RWPE1 (cell line): ENCODE measurements at regions not wholly inside any gene's neighbourhood (a gene's known extent, or its start where the extent isn't known, plus 50 kb on each side); places are given as distances from the start of the nearest gene placed in this dataset.
A peak's percentile ranks its signal among the peaks of the same experiment; 100 is the strongest.

ENCODE experiments used
- CTCF ChIA-PET: fragments of 350-600 bp; sonication (Branson Sonifier 250); formaldehyde crosslinking; extraction: SDS; loops from one replicate; lab custom pipeline; 2021; lab: Yijun Ruan, JAX
- POLR2A ChIA-PET: fragments of 400-600 bp; formaldehyde crosslinking; extraction: SDS; loops from one replicate; lab custom pipeline; 2020; ENCODE audit warnings: antibody characterized with exemption; ENCODE audit not compliant: low non-redundant PET; lab: Yijun Ruan, JAX
- DNase-seq: peaks from one replicate; pipeline ENCODE4 v3.0.0; 2012; ENCODE audit warnings: low spot score
- H3K27ac ChIP-seq: fragments of 450-650 bp; 2 replicates; pipeline ENCODE4 v1.5.1; 2017
- TF ChIP-seq, protein P1 (sequence below): fragments of 450-650 bp; conservative IDR thresholded peaks from 2 replicates; pipeline ENCODE4 v1.5.1; 2017; ENCODE audit warnings: low read depth, mild to moderate bottlenecking

DNA sequence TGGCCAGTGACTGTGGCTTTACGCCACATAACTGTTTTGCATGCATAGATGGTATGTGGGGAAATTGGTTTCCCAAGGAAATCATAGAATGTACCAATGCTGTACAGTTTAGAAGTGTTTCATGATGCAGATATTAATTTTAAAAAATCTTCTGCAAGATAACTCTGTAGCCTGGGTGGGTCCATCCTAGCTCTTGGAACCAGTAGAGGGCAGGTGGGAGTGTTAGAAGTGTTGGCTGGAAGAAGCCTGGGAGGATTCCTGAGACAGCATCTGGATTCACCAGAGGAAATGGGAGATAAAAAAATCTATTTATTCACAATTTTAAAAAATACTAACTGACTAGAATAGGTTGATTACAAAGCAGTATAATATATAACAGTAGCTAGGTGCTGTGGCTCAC, 139.9 kb upstream of the GRIA4 start:
- DNase-seq, result no peak
- ChIA-PET CTCF (no interaction called here), POLR2A (no interaction called here)
- TF ChIP-seq, protein P1, sequence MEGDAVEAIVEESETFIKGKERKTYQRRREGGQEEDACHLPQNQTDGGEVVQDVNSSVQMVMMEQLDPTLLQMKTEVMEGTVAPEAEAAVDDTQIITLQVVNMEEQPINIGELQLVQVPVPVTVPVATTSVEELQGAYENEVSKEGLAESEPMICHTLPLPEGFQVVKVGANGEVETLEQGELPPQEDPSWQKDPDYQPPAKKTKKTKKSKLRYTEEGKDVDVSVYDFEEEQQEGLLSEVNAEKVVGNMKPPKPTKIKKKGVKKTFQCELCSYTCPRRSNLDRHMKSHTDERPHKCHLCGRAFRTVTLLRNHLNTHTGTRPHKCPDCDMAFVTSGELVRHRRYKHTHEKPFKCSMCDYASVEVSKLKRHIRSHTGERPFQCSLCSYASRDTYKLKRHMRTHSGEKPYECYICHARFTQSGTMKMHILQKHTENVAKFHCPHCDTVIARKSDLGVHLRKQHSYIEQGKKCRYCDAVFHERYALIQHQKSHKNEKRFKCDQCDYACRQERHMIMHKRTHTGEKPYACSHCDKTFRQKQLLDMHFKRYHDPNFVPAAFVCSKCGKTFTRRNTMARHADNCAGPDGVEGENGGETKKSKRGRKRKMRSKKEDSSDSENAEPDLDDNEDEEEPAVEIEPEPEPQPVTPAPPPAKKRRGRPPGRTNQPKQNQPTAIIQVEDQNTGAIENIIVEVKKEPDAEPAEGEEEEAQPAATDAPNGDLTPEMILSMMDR, result no peak
- H3K27ac ChIP-seq, result no peak overlapping the region

DNA sequence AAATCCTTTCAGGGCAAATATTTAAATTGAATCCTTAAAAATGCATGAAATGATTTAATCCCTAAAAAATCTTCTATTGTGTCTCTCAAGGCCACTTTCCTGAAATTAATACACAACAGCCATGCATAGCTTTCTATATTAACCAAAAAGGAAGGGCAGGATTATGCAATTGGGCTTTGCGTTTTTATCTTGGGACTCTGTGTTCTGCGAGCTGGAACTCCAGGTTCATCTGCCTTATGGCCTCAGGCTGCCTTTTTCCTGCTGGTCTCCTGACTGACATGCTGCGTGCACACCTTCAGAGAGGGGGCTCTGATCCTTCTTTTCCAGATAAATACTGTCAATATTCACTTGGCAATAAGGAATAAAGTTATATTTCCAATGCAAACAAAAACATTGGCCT, 141.7 kb upstream of the GRIA4 start:
- POLR2A ChIA-PET, result no interaction called here
- no peak overlapping the region for H3K27ac ChIP-seq
- CTCF ChIA-PET, result no interaction called here
- TF ChIP-seq, protein P1, result no peak
- DNase-seq, result no peak

- TF ChIP-seq, protein P1, result no peak
Observed at GRCh38 chr11:105466582-105467228, 143.2 kb upstream of the GRIA4 start.

GRCh38 chr11:105458071-105458470, 151.8 kb upstream of the GRIA4 start:
- TF ChIP-seq, protein P1, result no peak
- no peak overlapping the region for H3K27ac ChIP-seq
- DNase-seq, result no peak
- ChIA-PET POLR2A (no interaction called here), CTCF (no interaction called here)

More at GRCh38 chr11:105466582-105467228, 143.2 kb upstream of the GRIA4 start:
- H3K27ac ChIP-seq, result no peak overlapping the region
- ChIA-PET POLR2A (no interaction called here), CTCF (no interaction called here)
- peak; percentile 25 for DNase-seq

DNA sequence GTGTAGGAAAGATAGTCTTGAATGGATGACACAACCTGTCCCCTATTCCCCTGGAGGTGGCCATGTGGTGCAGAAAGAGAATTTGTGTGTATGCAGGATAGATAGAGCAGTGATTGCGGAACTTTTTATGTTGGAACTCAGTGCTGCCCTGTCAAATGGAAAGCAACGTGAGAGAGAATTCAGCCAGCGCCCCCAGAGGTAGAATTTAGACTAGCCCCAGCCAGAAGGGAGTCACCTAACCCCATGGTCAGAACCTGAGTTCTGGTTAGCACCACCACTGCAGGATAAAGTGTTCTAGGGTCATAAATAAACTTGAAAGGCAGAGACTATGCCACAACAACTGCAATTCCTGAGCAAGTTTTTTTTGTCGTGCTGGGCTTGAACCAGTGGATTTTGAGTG, 152.9 kb upstream of the GRIA4 start:
- no peak for DNase-seq
- TF ChIP-seq, protein P1, result no peak
- CTCF ChIA-PET, result no interaction called here
- H3K27ac ChIP-seq, result no peak overlapping the region
- POLR2A ChIA-PET, result no interaction called here

- TF ChIP-seq, protein P1, result no peak
- ChIA-PET POLR2A (no interaction called here), CTCF (no interaction called here)
- H3K27ac ChIP-seq, result no peak overlapping the region
- no peak for DNase-seq
Observed at GRCh38 chr11:105449100-105449734, 160.7 kb upstream of the GRIA4 start.
